AG09309 (cell line): ENCODE measurements at regions not wholly inside any gene's neighbourhood (a gene's known extent, or its start where the extent isn't known, plus 50 kb on each side); places are given as distances from the start of the nearest gene placed in this dataset.
"Not testable (repeated sequence)": the region's sequence is repeated elsewhere in the genome, so short reads cannot be mapped to it uniquely, and the experiment has no call there.

ENCODE experiments used
- DNase-seq: peaks from one replicate; pipeline ENCODE4 v3.0.0-alpha.2; 2010; ENCODE audit warnings: low read depth
- H3K4me3 ChIP-seq: 2 replicates; pipeline ENCODE4 v1.5.1; 2011; ENCODE audit warnings: mild to moderate bottlenecking, low read depth, low read length, moderate library complexity; ENCODE audit not compliant: control insufficient read depth
- CTCF ChIP-seq: IDR thresholded peaks from 2 replicates; pipeline ENCODE4 v1.5.1; 2011; ENCODE audit warnings: mild to moderate bottlenecking, low read depth, low read length, inconsistent platforms; ENCODE audit not compliant: insufficient read depth, control insufficient read depth; ENCODE audit errors: missing control alignments

- no peak overlapping the region for H3K4me3 ChIP-seq
These were observed 54.7 kb upstream of the SLC1A4 start for GRCh38 chr2:64934530-64934929.

GRCh38 chr2:64936809-64937208 lies 52.4 kb upstream of the SLC1A4 start:
- TF ChIP-seq CTCF, result no peak
- DNase-seq, result no peak
- H3K4me3 ChIP-seq, result no peak overlapping the region

More at GRCh38 chr2:64934530-64934929, 54.7 kb upstream of the SLC1A4 start:
- DNase-seq, result no peak
- TF ChIP-seq CTCF, result no peak

GRCh38 chr2:64937314-64937686 lies 51.9 kb upstream of the SLC1A4 start:
- DNase-seq, H3K4me3 ChIP-seq: not testable (repeated sequence)

- DNase-seq, result no peak
- TF ChIP-seq CTCF, result no peak
These were observed 51.3 kb upstream of the SLC1A4 start for GRCh38 chr2:64937687-64938491.

GRCh38 chr2:64938607-64939285 lies 50.5 kb upstream of the SLC1A4 start:
- no peak for DNase-seq
- TF ChIP-seq CTCF, result no peak
- H3K4me3 ChIP-seq, result no peak overlapping the region

More at GRCh38 chr2:64937687-64938491, 51.3 kb upstream of the SLC1A4 start:
- no peak overlapping the region for H3K4me3 ChIP-seq

GRCh38 chr2:64939332-64939917 lies 49.8 kb upstream of the SLC1A4 start:
- no peak for DNase-seq
- H3K4me3 ChIP-seq, result no peak overlapping the region
- no peak for TF ChIP-seq CTCF
